OCI-LY3 (cell line): ENCODE measurements at regions not wholly inside any gene's neighbourhood (a gene's known extent, or its start where the extent isn't known, plus 50 kb on each side); places are given as distances from the start of the nearest gene placed in this dataset.

Experiments
- CTCF ChIP-seq: fragments of 200-600, 300-600 bp; sonication (generic); IDR thresholded peaks from 2 replicates; pipeline ENCODE4 v1.5.1; 2014; ENCODE audit warnings: antibody characterized with exemption, low read length, low read depth
- EZH2phosphoT487 ChIP-seq: fragments of 200-600 bp; shearing (Covaris generic); IDR thresholded peaks from 2 replicates; pipeline ENCODE4 v1.6.1; 2018; ENCODE audit warnings: antibody characterized with exemption, mixed run types, low read depth

GRCh38 chr16:54873071-54873470 lies 57.6 kb upstream of the IRX5 start:
- TF ChIP-seq CTCF (no peak), EZH2phosphoT487 (no peak)
